Keratinocyte (primary cell): ENCODE measurements at regions not wholly inside any gene's neighbourhood (a gene's known extent, or its start where the extent isn't known, plus 50 kb on each side); places are given as distances from the start of the nearest gene placed in this dataset.

Experiments
- DNase-seq: peaks from one replicate; pipeline ENCODE4 v3.0.0-alpha.2; 2011; ENCODE audit warnings: low read depth, missing footprints, low spot score
- FAIRE-seq: peaks from 2 replicates; lab custom pipeline; 2011; peaks lifted over from hg19 to GRCh38; lab: Jason Lieb, UNC
- H2AFZ ChIP-seq: 2 replicates; pipeline ENCODE4 v1.6.0; 2012; ENCODE audit warnings: low read length, control low read depth, inconsistent platforms; ENCODE audit not compliant: control insufficient read depth
- H3K27ac ChIP-seq: 2 replicates; pipeline ENCODE4 v1.5.1; 2011; ENCODE audit warnings: low read length; ENCODE audit not compliant: control insufficient read depth, insufficient read depth
- H3K27me3 ChIP-seq: 3 replicates; pipeline ENCODE4 v1.6.0; 2011; ENCODE audit warnings: low read length; ENCODE audit not compliant: control insufficient read depth, insufficient read depth; ENCODE audit errors: extremely low read depth
- H3K36me3 ChIP-seq, 2 experiments: 2 replicates in 1 of 2; 3 replicates in 1 of 2; pipeline ENCODE4 v1.5.1; 2011; ENCODE audit warnings: low read length in 2 of 2, mild to moderate bottlenecking in 1 of 2; ENCODE audit not compliant: control insufficient read depth in 2 of 2, insufficient read depth in 2 of 2; ENCODE audit errors: extremely low read depth in 1 of 2
- H3K4me1 ChIP-seq: 3 replicates; pipeline ENCODE4 v1.5.1; 2011; ENCODE audit warnings: low read length; ENCODE audit not compliant: control insufficient read depth, insufficient read depth; ENCODE audit errors: extremely low read depth
- H3K4me2 ChIP-seq: 3 replicates; pipeline ENCODE4 v1.6.0; 2011; ENCODE audit warnings: low read depth, low read length; ENCODE audit not compliant: control insufficient read depth, insufficient read depth; ENCODE audit errors: extremely low read depth
- H3K4me3 ChIP-seq, 3 experiments: fragments of 200-600 bp in 1 of 3; sonication (generic) in 1 of 3; 2 replicates in 2 of 3; 3 replicates in 1 of 3; pipeline ENCODE4 v1.5.1; 2011 to 2016; ENCODE audit warnings: low read length in 3 of 3, mild to moderate bottlenecking in 3 of 3, control low read depth in 2 of 3, inconsistent platforms in 1 of 3, low read depth in 1 of 3, mixed read lengths in 1 of 3, mixed run types in 1 of 3, moderate library complexity in 1 of 3; ENCODE audit not compliant: control insufficient read depth in 2 of 3, insufficient read depth in 2 of 3; ENCODE audit errors: extremely low read depth in 1 of 3
- H3K79me2 ChIP-seq: 2 replicates; pipeline ENCODE4 v1.6.0; 2012; ENCODE audit warnings: low read length; ENCODE audit not compliant: control insufficient read depth, insufficient read depth
- H3K9ac ChIP-seq: 3 replicates; pipeline ENCODE4 v1.6.0; 2011; ENCODE audit warnings: low read length; ENCODE audit not compliant: control insufficient read depth, insufficient read depth; ENCODE audit errors: extremely low read depth
- H3K9me1 ChIP-seq: 3 replicates; pipeline ENCODE4 v1.6.0; 2011; ENCODE audit warnings: low read length; ENCODE audit not compliant: control insufficient read depth, insufficient read depth; ENCODE audit errors: extremely low read depth
- H3K9me3 ChIP-seq: 2 replicates; pipeline ENCODE4 v1.5.1; 2012; ENCODE audit warnings: low read depth, low read length; ENCODE audit not compliant: control insufficient read depth
- H4K20me1 ChIP-seq: 3 replicates; pipeline ENCODE4 v1.6.0; 2011; ENCODE audit warnings: low read length; ENCODE audit not compliant: control insufficient read depth, insufficient read depth; ENCODE audit errors: extremely low read depth
- CTCF ChIP-seq, 3 experiments: IDR thresholded peaks in 1 of 3; conservative IDR thresholded peaks in 1 of 3; optimal IDR thresholded peaks in 1 of 3; 2 replicates in 2 of 3; 3 replicates in 1 of 3; pipeline versions ENCODE3 to v1.5.1; 2011; ENCODE audit warnings: low read length in 3 of 3, mild to moderate bottlenecking in 3 of 3, moderate library complexity in 2 of 3, control low read depth in 1 of 3, inconsistent platforms in 1 of 3; ENCODE audit not compliant: insufficient read depth in 2 of 3; ENCODE audit errors: extremely low read depth in 1 of 3
- EZH2 ChIP-seq: IDR thresholded peaks from one replicate; pipeline ENCODE4 v1.6.1; 2012; ENCODE audit warnings: inconsistent platforms, mild to moderate bottlenecking, low read length, moderate library complexity
- dilution Hi-C: fragments of 300-500 bp; cut with MboI; formaldehyde crosslinking; loops from one replicate; pipeline ENCODE4 v1.7.0; 2020; ENCODE audit warnings: low sequenced_read_pairs; ENCODE audit not compliant: extremely low pct_ligation_motif_present

- H3K4me2 ChIP-seq, result no peak overlapping the region
- no peaks in the 10 kb centered on the region for H3K9me1 ChIP-seq
- dilution Hi-C loops, result no loop called here
- H4K20me1 ChIP-seq, result no peaks in the 10 kb centered on the region
- H3K79me2 ChIP-seq, result no peaks in the 10 kb centered on the region
- no peaks in the 10 kb centered on the region for H3K27me3 ChIP-seq
- no peak overlapping the region for H3K9ac ChIP-seq
- H2AFZ ChIP-seq, result no peak overlapping the region
- H3K36me3 ChIP-seq, result no peaks in the 10 kb centered on the region
- FAIRE-seq (no peak), DNase-seq (no peak)
- H3K4me3 ChIP-seq, result no peak overlapping the region
- H3K4me1 ChIP-seq, result peaks cover 1% of the 10 kb centered on the region
- TF ChIP-seq CTCF (optimal IDR thresholded peaks at IDR 0.05 in 1 of 3, IDR thresholded peaks at IDR 0.05 in 1 of 3, conservative IDR thresholded peaks at IDR 0.05 in 1 of 3; ENCODE audit: extremely low read depth in 1 of 3, insufficient read depth in 2 of 3, low read length in 3 of 3), result no peak
- TF ChIP-seq EZH2, result no peak
- no peak overlapping the region for H3K27ac ChIP-seq
- H3K9me3 ChIP-seq, result no peaks in the 10 kb centered on the region
Observed at GRCh38 chr5:97937846-97938245, 754.8 kb upstream of the RIOK2 start.

- DNase-seq, result no peak
- no peak for FAIRE-seq
- dilution Hi-C loops, result no loop called here
Observed at GRCh38 chr5:97943036-97943435, 760.0 kb upstream of the RIOK2 start.

More at GRCh38 chr5:97943036-97943435, 760.0 kb upstream of the RIOK2 start:
- Histone ChIP-seq H4K20me1 (no peaks in the 10 kb centered on the region), H2AFZ (no peak overlapping the region), H3K4me1 (peaks cover 2% of the 10 kb centered on the region), H3K4me3 (no peak overlapping the region), H3K36me3 (no peaks in the 10 kb centered on the region), H3K4me2 (no peak overlapping the region), H3K9ac (no peak overlapping the region), H3K27ac (no peak overlapping the region), H3K9me3 (no peaks in the 10 kb centered on the region), H3K79me2 (no peaks in the 10 kb centered on the region), H3K27me3 (no peaks in the 10 kb centered on the region), H3K9me1 (no peaks in the 10 kb centered on the region)
- TF ChIP-seq EZH2, result no peak
- no peak for TF ChIP-seq CTCF (optimal IDR thresholded peaks at IDR 0.05 in 1 of 3, IDR thresholded peaks at IDR 0.05 in 1 of 3, conservative IDR thresholded peaks at IDR 0.05 in 1 of 3; ENCODE audit: extremely low read depth in 1 of 3, insufficient read depth in 2 of 3, low read length in 3 of 3)
